Uterus (tissue), 3 donors: ENCODE measurements at regions not wholly inside any gene's neighbourhood (a gene's known extent, or its start where the extent isn't known, plus 50 kb on each side); places are given as distances from the start of the nearest gene placed in this dataset. TPM values are rescaled to one million over a fixed set of nuclear protein-coding genes. Genes with fewer than 3 reads are reported as not detected.

Experiments used
- DNase-seq, 2 donors: peaks; one replicate each; pipeline ENCODE4 v3.0.0-alpha.2; 2019 to 2020
- H3K27ac ChIP-seq, 2 donors: fragments of 200-600 bp; sonication (generic); 1 replicate in 1 of 2; 2 replicates in 1 of 2; pipeline ENCODE4 v1.5.1; 2016 to 2018
- H3K27me3 ChIP-seq, 2 donors: fragments of 200-600 bp; sonication (generic); one replicate each; pipeline ENCODE4 v1.5.1; 2018 to 2019; ENCODE audit warnings: control low read depth in 1 of 2
- H3K36me3 ChIP-seq, 2 donors: fragments of 200-600 bp; sonication (generic); one replicate each; pipeline ENCODE4 v1.5.1; 2019; ENCODE audit warnings: control low read depth in 1 of 2
- H3K4me1 ChIP-seq, 2 donors: fragments of 200-600 bp; sonication (generic); one replicate each; pipeline ENCODE4 v1.5.1; 2018 to 2019; ENCODE audit warnings: control low read depth in 1 of 2
- H3K4me3 ChIP-seq, 2 donors: fragments of 200-600 bp; sonication (generic); 1 replicate in 1 of 2; 2 replicates in 1 of 2; pipeline ENCODE4 v1.5.1; 2018 to 2019; ENCODE audit warnings: mild to moderate bottlenecking in 1 of 2
- H3K9me3 ChIP-seq, 2 donors: fragments of 200-600 bp; sonication (generic); one replicate each; pipeline ENCODE4 v1.5.1; 2019; ENCODE audit warnings: control low read depth in 1 of 2
- POLR2A ChIP-seq, 2 donors: fragments of 450-650 bp; IDR thresholded peaks; one replicate each; pipeline ENCODE4 v1.6.1; 2016; ENCODE audit warnings: antibody characterized with exemption in 2 of 2, mild to moderate bottlenecking in 1 of 2, moderate library complexity in 1 of 2
- intact Hi-C: fragments of 100-400 bp; cut with DNase I; formaldehyde crosslinking; loops from one replicate; pipeline ENCODE4 v1.15.1; 2023; ENCODE audit warnings: low total_unique reads
- small RNA-seq: library from RNA; depleted of rRNA; stranded (forward); fragments of <200 nt; gene quantifications from one replicate; pipeline ENCODE3, GENCODE V24; 2016
- TF ChIP-seq, protein P1 (sequence below), 4 experiments: fragments of 200-600 bp in 2 of 4; fragments of 450-650 bp in 2 of 4; sonication (generic) in 2 of 4; IDR thresholded peaks; one replicate each; pipeline ENCODE4 v1.5.1; 2016 to 2019; ENCODE audit warnings: antibody characterized with exemption in 4 of 4, mild to moderate bottlenecking in 2 of 4, moderate library complexity in 1 of 4
- donor health status: DM: yes; HTN: yes; CAD: no.

DNA sequence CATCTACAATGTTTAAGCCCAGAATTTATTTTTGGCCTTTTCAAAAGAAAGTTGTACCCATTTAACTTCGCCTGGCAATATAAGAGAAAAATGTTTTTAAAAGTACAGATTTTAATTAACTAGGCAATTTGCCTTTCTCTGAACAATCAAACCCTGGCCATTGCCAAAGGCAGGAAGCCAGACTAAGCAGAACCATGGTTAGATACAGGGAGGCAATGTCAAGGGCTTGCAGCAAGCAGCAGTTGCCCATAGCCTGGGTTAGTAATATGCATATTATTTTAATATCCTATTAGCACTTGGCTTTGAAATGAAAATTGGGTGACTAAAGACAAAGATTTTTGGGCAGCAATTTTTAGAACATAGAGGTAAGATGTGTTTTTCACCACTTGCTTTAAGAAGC lies 51.1 kb upstream of the FRMD6 start:
- Histone ChIP-seq H3K36me3 (no peaks in the 10 kb centered on the region), H3K9me3 (no peaks in the 10 kb centered on the region), H3K27me3 (no peaks in the 10 kb centered on the region), H3K4me1 (peaks cover 0 to 3% of the 10 kb centered on the region in 2 donors), H3K27ac (peak overlapping the region; percentile 85 to 86), H3K4me3 (no peak overlapping the region)
- intact Hi-C loops: no loop called here
- DNase-seq: no peak
- no peak for TF ChIP-seq POLR2A (IDR thresholded peaks at IDR 0.05)
- TF ChIP-seq, protein P1, sequence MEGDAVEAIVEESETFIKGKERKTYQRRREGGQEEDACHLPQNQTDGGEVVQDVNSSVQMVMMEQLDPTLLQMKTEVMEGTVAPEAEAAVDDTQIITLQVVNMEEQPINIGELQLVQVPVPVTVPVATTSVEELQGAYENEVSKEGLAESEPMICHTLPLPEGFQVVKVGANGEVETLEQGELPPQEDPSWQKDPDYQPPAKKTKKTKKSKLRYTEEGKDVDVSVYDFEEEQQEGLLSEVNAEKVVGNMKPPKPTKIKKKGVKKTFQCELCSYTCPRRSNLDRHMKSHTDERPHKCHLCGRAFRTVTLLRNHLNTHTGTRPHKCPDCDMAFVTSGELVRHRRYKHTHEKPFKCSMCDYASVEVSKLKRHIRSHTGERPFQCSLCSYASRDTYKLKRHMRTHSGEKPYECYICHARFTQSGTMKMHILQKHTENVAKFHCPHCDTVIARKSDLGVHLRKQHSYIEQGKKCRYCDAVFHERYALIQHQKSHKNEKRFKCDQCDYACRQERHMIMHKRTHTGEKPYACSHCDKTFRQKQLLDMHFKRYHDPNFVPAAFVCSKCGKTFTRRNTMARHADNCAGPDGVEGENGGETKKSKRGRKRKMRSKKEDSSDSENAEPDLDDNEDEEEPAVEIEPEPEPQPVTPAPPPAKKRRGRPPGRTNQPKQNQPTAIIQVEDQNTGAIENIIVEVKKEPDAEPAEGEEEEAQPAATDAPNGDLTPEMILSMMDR (IDR thresholded peaks at IDR 0.05): no peak

Small RNAs in the stretch of these regions (small RNA-seq; reads per million reads assigned to genes)
- gene RNU6-1291P: not detected
